Progenitor cell of endocrine pancreas (in vitro differentiated cells): ENCODE measurements at regions not wholly inside any gene's neighbourhood (a gene's known extent, or its start where the extent isn't known, plus 50 kb on each side); places are given as distances from the start of the nearest gene placed in this dataset.

ENCODE experiments used
- DNase-seq: peaks from one replicate; pipeline ENCODE4 v3.0.0; 2021; ENCODE audit warnings: low spot score; ENCODE audit not compliant: unreplicated experiment
- H3K27ac Mint-ChIP-seq: 2 replicates; pipeline ENCODE4 v1.8.0; 2021; ENCODE audit warnings: mild to moderate bottlenecking, moderate library complexity, mixed read lengths
- H3K27me3 Mint-ChIP-seq: 2 replicates; pipeline ENCODE4 v1.8.0; 2021; ENCODE audit warnings: mixed read lengths
- H3K36me3 Mint-ChIP-seq: 2 replicates; pipeline ENCODE4 v1.8.0; 2022; ENCODE audit warnings: mixed read lengths; ENCODE audit not compliant: insufficient read depth
- H3K4me1 Mint-ChIP-seq: 2 replicates; pipeline ENCODE4 v1.8.0; 2021; ENCODE audit warnings: low read depth, mixed read lengths
- H3K4me3 Mint-ChIP-seq: 2 replicates; pipeline ENCODE4 v1.8.0; 2021; ENCODE audit warnings: low read depth, mild to moderate bottlenecking, moderate library complexity, mixed read lengths
- H3K9me3 Mint-ChIP-seq: 2 replicates; pipeline ENCODE4 v1.8.0; 2021; ENCODE audit warnings: low read depth, mixed read lengths
- TF ChIP-seq, protein P1 (sequence below): fragments of 200-600 bp; sonication (generic); IDR thresholded peaks from one replicate; pipeline ENCODE4 v1.5.0; 2021; ENCODE audit warnings: antibody characterized with exemption, mild to moderate bottlenecking; ENCODE audit not compliant: unreplicated experiment

DNA sequence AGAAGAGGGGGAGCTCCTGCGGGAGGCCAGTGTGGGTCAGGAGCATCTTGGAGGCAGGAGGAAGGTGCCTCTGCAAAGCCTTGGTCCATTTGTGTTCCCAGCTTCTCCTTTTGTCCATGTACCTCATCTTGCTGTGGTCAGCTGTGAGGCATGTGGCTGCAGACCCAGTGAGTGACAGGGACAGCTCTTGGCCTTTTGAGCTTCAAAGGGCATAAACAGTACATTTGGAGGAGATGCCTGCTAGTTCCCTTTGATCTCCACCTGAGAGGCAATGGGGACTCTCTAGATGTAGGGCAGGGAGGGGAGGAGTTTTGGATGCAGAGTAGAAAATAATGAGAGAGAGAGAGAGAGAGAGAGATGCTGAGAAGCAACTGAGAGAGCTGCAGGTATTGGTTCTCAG, 270.0 kb downstream of the TLE3 start:
- H3K4me3 Mint-ChIP-seq, result no peak overlapping the region
- H3K36me3 Mint-ChIP-seq, result no peaks in the 10 kb centered on the region
- H3K27ac Mint-ChIP-seq, result no peak overlapping the region
- DNase-seq, result no peak
- TF ChIP-seq, protein P1, sequence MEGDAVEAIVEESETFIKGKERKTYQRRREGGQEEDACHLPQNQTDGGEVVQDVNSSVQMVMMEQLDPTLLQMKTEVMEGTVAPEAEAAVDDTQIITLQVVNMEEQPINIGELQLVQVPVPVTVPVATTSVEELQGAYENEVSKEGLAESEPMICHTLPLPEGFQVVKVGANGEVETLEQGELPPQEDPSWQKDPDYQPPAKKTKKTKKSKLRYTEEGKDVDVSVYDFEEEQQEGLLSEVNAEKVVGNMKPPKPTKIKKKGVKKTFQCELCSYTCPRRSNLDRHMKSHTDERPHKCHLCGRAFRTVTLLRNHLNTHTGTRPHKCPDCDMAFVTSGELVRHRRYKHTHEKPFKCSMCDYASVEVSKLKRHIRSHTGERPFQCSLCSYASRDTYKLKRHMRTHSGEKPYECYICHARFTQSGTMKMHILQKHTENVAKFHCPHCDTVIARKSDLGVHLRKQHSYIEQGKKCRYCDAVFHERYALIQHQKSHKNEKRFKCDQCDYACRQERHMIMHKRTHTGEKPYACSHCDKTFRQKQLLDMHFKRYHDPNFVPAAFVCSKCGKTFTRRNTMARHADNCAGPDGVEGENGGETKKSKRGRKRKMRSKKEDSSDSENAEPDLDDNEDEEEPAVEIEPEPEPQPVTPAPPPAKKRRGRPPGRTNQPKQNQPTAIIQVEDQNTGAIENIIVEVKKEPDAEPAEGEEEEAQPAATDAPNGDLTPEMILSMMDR, result no peak
- peaks cover 7% of the 10 kb centered on the region for H3K4me1 Mint-ChIP-seq
- H3K9me3 Mint-ChIP-seq, result no peaks in the 10 kb centered on the region
- peaks cover 62% of the 10 kb centered on the region for H3K27me3 Mint-ChIP-seq

DNA sequence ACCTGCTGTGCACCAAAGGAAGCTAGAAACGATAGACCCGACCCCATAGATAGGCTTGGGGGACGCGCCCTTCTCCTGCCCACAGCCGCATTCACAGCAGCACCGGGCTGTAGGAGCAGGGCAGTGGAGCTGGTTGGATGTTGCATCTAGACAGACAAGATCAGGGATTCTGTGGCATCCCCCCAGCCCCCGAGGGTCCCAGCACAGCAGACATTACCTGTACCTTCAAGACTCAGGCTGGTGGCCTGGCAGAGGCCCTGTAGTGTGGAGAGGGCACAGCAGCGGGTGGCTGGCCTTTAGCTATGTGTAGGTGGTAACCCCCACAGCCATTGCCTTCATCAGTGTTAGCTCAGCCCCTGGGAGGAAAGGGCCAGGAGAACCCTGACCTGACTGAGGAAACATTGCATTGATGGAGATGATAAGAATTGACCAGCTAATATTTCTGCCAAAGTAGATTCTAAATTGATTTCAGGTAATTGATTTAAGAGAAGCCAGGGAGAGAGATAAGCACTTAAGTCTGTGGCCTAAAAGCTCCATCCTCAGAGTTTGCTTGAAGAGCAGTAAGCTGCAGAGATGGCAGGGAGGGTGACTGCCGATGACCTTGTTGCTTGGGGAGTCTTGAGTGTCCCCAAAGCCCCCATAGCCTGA, 269.4 kb downstream of the TLE3 start:
- Mint-ChIP-seq H3K36me3 (no peaks in the 10 kb centered on the region), H3K27me3 (peaks cover 63% of the 10 kb centered on the region), H3K9me3 (no peaks in the 10 kb centered on the region), H3K4me1 (peaks cover 7% of the 10 kb centered on the region), H3K27ac (no peak overlapping the region), H3K4me3 (no peak overlapping the region)
- TF ChIP-seq, protein P1, result no peak
- DNase-seq, result no peak

DNA sequence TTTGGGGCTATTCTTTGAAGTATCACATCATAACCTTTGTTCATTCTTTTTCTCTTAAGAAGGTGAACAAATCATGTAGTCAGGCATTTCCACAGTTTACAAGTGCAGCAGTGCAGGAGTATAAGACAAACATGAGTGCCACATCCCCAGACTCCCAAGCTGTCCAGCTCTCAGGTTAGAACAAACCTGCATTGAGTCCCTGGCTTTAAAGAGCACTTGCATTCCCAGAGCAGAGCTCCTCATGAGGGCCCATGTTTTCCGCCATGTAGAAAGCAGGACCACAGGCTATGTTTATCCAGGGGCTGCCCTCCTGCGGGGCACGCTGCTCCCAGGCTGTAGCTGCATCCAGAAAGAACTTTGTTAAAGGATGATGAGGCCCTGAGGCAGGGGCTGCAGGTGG, 267.7 kb downstream of the TLE3 start:
- H3K36me3 Mint-ChIP-seq, result no peaks in the 10 kb centered on the region
- H3K9me3 Mint-ChIP-seq, result no peaks in the 10 kb centered on the region
- peaks cover 2% of the 10 kb centered on the region for H3K4me1 Mint-ChIP-seq
- H3K4me3 Mint-ChIP-seq, result no peak overlapping the region
- TF ChIP-seq, protein P1, result no peak
- DNase-seq, result no peak
- no peak overlapping the region for H3K27ac Mint-ChIP-seq
- peaks cover 66% of the 10 kb centered on the region for H3K27me3 Mint-ChIP-seq

DNA sequence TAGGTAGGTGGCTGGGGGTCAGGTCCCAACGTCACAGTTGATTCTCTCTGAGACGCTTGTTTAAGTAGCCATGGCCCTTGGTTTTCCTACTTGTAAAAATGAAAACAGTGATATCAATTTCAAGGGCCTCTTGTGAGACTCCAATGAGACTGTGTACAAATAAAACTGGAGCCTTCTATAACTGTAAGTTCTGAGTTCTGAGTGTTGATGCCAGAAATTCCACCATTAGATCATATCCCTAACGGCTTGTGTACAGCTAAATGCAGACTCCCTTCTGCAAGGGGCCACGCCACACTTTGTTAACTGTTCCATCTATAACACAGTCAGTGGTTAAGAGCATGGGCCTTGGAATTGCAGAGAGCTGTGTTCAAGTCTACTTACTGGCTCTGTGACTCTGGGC, 267.3 kb downstream of the TLE3 start:
- Mint-ChIP-seq H3K27ac (no peak overlapping the region), H3K36me3 (no peaks in the 10 kb centered on the region), H3K9me3 (no peaks in the 10 kb centered on the region), H3K27me3 (peaks cover 66% of the 10 kb centered on the region), H3K4me3 (no peak overlapping the region), H3K4me1 (peaks cover 2% of the 10 kb centered on the region)
- TF ChIP-seq, protein P1, result no peak
- DNase-seq, result no peak

DNA sequence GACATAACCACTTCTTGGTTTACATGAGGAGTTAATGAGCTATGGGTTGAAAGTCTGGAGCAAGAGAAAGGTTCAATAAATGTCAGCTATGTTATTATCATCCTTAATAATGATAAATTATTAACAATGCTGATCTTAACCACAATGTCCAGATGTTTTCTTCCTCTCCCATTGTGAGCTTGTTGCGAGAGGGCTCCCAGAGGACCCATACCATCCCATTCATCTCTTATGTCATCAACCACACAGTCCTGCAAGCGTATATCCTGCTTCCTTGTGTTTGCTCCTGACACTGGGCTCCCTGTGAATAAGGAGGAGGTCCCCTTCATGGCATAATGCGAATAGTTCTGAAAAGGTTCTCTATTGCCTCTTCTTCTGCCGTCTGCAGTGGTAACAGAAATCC, 266.8 kb downstream of the TLE3 start:
- Mint-ChIP-seq H3K27me3 (peaks cover 66% of the 10 kb centered on the region), H3K9me3 (no peaks in the 10 kb centered on the region)

More for the DNA sequence above, 266.8 kb downstream of the TLE3 start:
- Mint-ChIP-seq H3K4me1 (peaks cover 2% of the 10 kb centered on the region), H3K4me3 (no peak overlapping the region), H3K36me3 (no peaks in the 10 kb centered on the region), H3K27ac (no peak overlapping the region)
- no peak for DNase-seq
- TF ChIP-seq, protein P1, result no peak
